GM18498 (cell line): ENCODE measurements at regions not wholly inside any gene's neighbourhood (a gene's known extent, or its start where the extent isn't known, plus 50 kb on each side); places are given as distances from the start of the nearest gene placed in this dataset.
"Not testable (repeated sequence)": the region's sequence is repeated elsewhere in the genome, so short reads cannot be mapped to it uniquely, and the experiment has no call there.

ENCODE experiments used
- ATAC-seq: cut with Tn5 transposase; IDR thresholded peaks from one replicate; pipeline ENCODE4 v1.9.1; 2021; ENCODE audit warnings: mild to moderate bottlenecking, moderate library complexity; ENCODE audit not compliant: unreplicated experiment

- ATAC-seq, result no peak
Measured at GRCh38 chr1:98157524-98158313, 236.9 kb upstream of the DPYD start.

- ATAC-seq, result no peak
Measured at GRCh38 chr1:98147280-98147679, 226.4 kb upstream of the DPYD start.

DNA sequence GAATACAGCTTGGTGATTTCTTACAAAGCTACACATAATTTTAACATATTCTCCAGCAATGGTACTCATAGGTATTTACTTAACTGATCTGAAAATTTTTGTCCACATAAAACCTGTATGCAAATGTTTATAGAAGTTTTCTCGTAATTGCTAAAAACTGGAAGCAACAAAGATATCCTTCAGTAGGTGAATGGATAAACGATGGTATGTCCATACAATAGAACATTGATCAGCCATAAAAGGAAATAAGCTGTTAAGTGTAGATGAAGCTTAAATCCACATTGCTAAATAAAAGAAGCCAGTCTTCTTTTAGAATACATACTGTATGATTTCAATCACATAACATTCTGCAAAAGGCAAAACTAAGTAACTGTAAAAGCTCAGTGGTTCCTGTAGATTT lies 224.8 kb upstream of the DPYD start:
- no peak for ATAC-seq

DNA sequence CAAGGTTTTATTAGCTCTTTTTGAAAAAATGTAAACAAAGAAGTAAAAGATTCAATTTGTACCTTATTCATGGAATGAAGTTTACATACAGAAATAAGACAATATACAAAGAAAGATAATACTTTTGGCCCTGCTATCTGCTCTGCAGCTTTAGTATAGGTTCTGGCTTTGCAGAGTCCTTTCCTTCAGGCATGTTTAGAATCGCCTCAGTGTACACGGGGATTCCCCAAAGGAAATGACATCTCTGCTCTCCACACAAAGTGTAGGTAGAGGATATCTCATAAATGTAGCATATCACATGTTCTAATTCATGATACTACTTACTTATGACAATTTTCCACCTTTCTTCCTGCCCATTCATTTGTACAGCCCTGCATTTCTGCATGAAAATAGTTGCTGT lies 222.6 kb upstream of the DPYD start:
- peak; percentile 63 for ATAC-seq

DNA sequence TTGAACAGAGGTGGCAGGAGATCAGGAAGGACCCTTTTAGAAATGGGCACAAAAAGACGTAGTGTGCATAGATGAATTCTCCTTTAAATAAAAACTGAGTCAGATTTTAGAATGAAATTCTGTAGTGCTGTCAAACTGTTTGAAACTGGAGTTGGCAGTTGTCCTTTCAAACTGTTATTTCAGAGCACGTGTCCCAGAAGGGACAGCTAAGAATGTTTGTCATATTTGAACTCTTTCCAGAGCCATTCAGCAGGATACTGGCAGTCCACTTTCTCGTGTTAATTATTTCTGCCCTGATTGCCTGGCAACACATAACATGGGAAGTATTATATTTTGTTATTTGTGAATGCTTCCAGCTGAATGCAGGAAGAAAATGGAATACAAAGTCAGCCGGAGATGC lies 212.3 kb upstream of the DPYD start:
- ATAC-seq, result no peak

GRCh38 chr1:98130408-98130807 lies 209.6 kb upstream of the DPYD start:
- no peak for ATAC-seq

DNA sequence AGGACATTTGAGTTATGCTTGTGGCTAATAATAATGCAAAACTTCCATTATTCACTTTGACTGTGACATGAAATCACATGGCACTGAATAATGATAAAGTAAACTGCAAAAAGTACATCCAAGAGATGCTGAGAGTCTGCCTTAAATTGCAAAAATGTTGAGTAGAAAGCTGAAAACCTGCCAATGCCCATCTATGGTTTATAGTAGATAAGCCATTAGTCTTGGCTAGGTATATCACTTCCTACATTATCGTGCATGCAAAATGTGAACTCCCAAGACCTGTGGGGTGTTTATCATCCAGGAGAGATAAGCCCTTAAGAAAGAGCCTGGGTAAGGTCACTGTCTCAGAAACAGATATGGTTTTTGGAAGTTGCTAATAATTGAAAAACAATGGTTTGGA lies 208.7 kb upstream of the DPYD start:
- ATAC-seq, result no peak

DNA sequence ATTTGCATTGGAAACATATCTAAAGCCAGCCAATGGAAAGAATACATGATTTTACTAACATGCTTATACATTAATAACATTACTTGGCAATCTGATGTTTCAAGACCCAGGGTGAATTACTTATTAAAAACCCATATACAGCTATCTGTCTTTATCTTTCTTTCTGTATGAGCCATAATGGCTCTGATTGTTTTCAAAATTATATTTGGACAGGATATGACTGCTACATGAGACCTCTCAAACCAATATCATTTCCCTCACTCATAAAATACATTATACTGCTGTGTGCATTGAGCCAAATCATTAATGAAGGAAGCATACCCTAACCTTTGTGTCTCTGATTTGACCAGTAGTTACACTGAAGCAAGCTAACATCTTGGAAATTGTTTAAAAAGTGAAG lies 205.9 kb upstream of the DPYD start:
- no peak for ATAC-seq

- no peak for ATAC-seq
Measured at GRCh38 chr1:98121646-98122045, 200.8 kb upstream of the DPYD start.

DNA sequence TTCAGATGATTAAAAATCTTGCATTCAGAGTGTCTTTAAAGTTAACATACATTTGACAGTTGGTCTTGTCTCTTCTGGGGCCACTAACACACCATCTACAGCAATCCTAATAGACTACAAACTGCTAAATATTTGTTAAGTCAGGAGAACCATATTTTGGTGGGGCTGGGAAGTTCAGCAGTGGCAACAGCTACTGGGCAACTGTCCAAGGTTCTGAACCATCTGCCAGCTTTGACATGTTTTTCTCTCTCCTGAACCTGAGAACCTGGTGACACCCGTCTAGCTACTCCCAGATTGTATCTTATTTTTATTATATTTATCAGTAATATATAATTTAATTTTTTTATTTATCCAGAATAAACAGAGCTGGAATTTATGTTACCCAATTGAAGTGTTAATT lies 199.0 kb upstream of the DPYD start:
- no peak for ATAC-seq

DNA sequence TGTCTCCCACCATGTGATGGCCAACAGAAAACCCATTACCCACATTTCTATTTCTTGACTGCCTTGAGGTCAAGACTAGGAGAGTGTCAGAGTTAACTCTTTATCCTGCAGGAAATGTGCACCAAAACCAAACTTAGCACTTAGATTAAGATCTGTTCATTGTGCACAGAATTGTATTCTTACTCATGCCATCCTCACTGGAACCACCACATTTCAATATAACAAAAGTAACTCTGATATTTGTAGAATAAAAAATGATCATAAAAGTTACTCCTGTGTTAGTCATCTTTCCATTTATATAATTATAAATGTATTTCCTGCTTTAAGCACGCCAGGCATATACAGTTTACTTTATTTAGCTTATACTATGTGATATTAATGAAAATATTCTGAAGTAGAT lies 193.0 kb upstream of the DPYD start:
- ATAC-seq, result no peak

DNA sequence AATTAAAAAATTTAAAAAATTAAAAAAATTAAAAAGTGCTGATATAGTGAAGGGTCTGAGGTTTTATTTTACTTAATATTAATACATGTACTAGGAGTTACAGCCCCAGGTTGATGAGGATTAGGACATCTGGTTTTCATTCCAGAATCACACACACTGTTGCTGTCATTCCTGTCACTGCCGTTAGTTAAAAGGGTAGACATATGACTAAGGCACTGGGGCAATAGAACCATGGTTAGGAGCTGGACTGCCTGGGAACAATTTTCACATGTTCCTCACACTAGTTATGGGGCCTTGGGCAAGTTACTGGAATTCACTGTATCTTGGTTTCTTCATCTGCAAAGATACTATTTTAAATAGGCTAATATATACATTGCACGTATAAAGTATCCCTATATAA lies 191.8 kb upstream of the DPYD start:
- no peak for ATAC-seq

DNA sequence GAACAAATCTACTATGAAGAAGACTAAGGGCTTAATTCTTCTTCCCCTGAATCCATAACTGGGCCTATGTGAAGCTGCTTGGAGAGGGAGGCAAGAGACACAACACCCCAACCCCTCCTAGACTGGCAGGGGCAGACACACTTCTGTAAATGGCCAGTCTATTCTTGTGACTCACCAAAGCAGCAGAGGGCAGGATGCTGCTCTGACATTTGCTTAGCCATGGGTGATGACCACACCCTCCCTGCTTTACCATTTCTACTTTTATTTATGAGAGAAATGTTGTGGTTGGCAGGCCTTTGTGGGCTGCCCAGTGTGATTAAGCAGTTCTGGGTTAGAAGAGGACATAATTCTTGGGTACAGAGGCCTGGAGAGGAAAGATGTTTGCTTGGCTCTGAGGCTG lies 189.8 kb upstream of the DPYD start:
- no peak for ATAC-seq

- ATAC-seq, result not testable (repeated sequence)
Measured at GRCh38 chr1:98108378-98108777, 187.5 kb upstream of the DPYD start.

- ATAC-seq, result no peak
Measured at GRCh38 chr1:98107256-98107655, 186.4 kb upstream of the DPYD start.

DNA sequence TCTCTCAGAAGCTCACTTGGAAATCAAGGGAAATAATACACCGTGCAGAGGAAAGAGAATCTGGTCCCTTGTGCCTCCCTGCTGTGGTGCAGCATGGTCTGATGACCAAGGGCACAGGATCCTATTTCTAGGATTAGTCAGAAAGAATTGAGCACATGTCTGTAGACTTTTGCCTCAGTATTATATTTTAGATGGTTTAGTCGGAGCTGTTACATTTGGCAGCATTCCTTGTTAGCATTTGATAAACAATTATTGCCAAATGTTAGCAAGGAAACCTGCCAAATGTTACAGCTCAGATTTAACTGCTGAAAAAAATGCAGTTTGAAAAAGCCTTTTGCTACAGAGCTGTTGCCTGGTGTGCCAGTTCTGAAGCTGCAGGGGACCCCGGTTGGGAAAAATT lies 183.5 kb upstream of the DPYD start:
- ATAC-seq, result no peak

DNA sequence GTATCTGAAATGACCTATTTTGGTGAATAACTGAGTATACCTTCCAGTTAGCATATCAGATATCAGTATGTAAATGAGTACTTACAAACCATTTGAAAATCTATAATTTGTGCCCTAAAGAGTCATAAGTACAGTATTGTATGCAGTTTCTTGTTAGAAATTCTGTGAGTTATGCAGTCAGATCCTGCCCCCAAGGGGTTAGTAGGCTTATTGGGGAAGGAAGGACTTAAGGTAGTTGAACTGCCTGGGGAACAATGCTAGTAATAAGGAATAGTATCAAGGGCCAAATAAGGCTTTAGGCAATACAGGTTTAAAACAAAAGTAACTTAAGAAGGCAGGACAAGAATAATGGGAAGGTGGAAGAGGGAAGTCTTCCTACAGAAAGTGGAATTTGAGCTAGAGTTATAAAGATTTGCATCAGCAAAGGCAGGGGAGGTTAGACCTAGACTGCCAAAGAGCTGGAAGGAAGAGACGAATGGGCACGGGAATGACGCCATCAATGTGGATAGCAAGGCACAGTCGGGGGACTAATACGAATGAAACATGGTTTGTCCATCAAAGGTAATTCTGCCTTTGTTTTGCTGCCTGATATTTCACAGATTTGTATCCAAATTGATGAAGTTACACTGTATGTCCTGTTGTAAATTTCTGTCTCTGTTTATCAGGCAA lies 182.9 kb upstream of the DPYD start:
- no peak for ATAC-seq

GRCh38 chr1:98102345-98103030 lies 181.7 kb upstream of the DPYD start:
- ATAC-seq, result no peak

GRCh38 chr1:98101364-98101763 lies 180.5 kb upstream of the DPYD start:
- ATAC-seq, result no peak

DNA sequence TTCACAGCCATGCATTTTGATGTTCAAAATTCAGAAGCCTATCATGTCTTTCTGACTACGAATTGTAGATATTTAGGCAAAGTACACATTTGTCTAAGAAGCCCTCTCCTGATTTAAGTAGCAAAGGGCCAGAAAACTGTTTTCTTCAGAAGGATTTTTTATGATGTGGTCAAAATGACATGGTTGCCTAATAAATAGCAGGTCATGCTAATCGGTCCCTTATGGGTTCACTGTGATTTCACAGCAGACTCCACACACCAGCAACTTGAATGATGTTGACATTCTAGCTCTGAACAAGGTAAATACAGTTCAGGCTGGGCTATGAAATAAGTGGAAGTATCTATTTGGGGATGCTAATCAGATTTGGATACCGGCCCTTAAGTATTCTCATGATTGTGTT lies 178.7 kb upstream of the DPYD start:
- no peak for ATAC-seq

- ATAC-seq, result no peak
Measured at GRCh38 chr1:98098473-98098872, 177.6 kb upstream of the DPYD start.

DNA sequence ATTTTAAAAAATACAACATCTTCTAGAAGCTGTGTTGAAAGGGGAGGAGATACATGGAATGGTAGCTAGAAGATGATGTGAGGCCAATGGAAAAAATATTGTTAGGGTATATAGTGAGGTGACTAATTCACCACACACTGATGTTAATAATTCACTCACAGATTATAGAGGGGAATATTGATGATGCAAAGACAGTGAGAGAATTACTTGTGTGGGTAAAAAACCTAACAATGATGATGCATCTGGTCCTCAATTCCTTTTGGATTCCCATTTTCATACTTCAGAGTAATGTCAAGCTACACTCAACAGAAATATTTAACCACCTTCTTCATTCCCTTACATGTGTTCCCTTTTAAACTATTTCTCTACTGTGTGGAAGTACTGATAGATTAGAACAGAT lies 169.5 kb upstream of the DPYD start:
- ATAC-seq, result no peak
